NB4 (cell line): ENCODE measurements at regions not wholly inside any gene's neighbourhood (a gene's known extent, or its start where the extent isn't known, plus 50 kb on each side); places are given as distances from the start of the nearest gene placed in this dataset.

Experiments used
- MAX ChIP-seq: IDR thresholded peaks from 2 replicates; pipeline ENCODE4 v1.6.1; 2011; ENCODE audit warnings: low read depth, low read length
- TF ChIP-seq, protein P1 (sequence below): IDR thresholded peaks from one replicate; pipeline ENCODE4 v1.5.1; 2012; ENCODE audit warnings: low read depth, low read length

DNA sequence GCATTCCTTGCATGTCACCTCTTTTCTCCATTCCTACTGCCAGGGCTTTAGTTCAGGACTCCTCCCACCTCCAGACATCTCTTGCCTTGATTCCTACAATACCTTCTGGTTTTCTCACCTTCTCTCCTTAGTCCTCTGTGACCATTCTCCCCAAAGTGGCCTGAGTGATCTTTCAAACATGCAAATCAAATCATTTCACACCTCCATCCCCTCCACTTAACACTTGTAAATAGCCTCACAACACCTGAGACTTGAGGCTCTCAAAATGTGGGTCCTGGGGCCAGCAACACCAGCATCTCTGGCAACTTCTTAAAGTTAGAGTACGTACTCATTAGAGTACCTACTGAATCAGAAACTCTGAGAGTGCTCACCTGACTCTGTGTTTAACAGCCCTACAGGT is 68.4 kb downstream of the RTL9 start:
- TF ChIP-seq, protein P1, sequence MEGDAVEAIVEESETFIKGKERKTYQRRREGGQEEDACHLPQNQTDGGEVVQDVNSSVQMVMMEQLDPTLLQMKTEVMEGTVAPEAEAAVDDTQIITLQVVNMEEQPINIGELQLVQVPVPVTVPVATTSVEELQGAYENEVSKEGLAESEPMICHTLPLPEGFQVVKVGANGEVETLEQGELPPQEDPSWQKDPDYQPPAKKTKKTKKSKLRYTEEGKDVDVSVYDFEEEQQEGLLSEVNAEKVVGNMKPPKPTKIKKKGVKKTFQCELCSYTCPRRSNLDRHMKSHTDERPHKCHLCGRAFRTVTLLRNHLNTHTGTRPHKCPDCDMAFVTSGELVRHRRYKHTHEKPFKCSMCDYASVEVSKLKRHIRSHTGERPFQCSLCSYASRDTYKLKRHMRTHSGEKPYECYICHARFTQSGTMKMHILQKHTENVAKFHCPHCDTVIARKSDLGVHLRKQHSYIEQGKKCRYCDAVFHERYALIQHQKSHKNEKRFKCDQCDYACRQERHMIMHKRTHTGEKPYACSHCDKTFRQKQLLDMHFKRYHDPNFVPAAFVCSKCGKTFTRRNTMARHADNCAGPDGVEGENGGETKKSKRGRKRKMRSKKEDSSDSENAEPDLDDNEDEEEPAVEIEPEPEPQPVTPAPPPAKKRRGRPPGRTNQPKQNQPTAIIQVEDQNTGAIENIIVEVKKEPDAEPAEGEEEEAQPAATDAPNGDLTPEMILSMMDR: no peak
- TF ChIP-seq MAX: no peak
